ENCODE measurements at regions not wholly inside any gene's neighbourhood (a gene's known extent, or its start where the extent isn't known, plus 50 kb on each side); places are given as distances from the start of the nearest gene placed in this dataset.

- no peak for DNase-seq
Observed at GRCh38 chr2:59900728-59901452, 652.6 kb downstream of the BCL11A start.

- no peak for DNase-seq
Observed at GRCh38 chr2:59899692-59900091, 653.8 kb downstream of the BCL11A start.

DNA sequence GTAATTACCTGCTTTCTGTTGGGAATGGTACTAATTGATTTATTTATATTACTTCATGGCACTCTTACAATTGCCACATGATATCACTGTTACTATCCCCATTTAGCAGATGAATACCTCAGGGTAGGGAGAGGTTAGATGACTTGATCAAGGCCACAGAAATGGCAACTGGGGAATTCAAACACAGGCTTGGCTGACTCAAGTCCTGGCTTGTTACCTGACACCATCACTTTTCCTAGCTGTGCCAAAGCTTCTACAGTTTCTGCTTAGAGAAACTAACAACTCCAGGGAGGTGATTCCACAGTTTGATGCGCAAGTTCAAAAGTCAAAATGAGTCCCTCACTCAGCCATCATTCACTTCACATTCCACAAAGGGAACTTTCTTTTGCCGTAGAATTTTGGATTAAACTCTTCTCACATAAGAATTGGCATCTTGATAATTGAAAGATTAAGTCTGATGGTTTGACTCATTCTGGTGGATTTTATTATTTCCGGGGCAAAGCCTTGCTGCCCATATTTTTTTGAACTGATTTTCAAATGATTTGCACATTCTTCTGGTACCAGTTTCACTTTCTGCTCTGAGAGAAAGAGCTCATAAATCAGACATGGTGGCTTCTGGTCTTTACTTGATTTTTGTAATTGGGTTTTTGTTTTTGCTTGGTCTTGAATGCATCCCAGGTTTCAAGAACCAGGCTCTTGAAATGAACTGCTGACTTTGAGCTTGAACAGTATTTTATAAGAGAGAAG, 656.8 kb downstream of the BCL11A start:
- DNase-seq: no peak

DNA sequence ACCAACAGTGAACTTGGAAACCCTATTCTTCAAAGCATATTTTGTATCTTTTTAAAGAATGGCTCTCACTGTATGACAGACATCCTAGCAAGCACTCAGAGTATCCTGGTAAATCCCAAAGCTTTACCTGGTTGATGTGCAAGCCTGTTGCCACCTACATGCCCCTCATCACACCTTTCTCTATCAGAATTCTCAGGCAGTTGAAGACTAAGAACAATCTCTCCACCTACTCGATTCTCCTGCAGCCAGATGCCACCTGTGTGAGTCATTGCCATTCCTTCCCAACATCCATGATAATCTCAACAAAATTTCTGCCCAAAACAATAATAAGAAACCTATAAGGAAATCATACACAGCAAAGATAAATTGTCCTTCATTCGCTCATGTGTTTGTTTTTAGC, 659.8 kb downstream of the BCL11A start:
- no peak for DNase-seq

DNA sequence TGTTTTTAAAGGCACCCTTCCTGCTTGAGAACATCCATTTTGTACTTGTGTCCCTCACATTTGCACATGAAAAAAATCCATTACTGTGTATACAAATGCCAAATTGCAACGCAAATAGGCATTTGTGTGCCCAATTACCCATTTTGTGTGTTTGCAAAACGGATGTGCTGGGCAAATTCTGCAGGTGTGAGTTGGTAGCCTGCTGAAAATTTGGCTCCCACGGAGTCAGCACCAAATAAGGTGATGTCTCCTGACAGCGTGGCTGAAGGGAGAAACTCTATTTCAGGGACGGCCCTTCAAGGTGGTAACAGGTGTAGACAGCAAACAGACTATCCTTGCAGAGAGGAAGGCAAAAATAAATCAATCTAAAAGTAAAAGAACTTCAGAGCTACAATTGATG, 661.1 kb downstream of the BCL11A start:
- DNase-seq: no peak

DNA sequence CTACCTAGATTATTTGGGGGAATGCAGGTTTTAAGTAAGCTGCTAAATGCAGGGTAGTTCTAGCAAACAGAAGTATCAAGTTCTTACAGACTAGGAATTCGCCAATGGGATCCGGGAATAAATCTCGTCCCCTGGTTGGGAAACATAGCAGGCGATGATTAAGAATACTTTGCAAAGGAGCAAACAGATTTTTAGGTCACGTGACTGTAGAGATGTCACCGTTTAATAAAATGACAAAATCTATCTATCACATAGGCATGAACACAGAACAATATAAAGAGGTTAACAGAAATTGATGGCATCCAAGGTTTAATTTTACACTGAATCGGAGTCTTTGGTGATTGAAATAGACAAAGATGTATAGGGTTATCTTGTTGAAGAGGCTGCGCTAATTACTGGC, 664.1 kb downstream of the BCL11A start:
- no peak for DNase-seq

DNA sequence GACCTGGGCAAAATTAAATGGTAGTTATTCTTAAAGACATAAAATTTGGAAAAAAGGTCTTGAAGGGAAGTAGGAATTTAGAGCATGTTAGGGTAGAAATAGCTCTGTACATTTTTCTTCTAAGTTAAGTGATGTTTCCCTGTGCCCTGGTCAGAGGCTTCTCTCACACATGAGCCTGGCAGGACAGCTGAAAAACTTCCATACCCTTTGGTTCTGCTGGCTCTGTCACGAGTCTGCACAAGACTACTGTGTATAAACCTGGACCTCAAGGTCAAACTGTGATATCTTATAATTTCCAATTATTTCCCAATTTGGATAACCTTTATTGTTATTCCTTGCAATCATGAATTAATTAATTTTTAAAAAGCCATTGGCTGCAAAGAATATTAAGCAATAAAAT, 664.7 kb downstream of the BCL11A start:
- DNase-seq: no peak

GRCh38 chr2:59888015-59888414, 665.4 kb downstream of the BCL11A start:
- DNase-seq: no peak

DNA sequence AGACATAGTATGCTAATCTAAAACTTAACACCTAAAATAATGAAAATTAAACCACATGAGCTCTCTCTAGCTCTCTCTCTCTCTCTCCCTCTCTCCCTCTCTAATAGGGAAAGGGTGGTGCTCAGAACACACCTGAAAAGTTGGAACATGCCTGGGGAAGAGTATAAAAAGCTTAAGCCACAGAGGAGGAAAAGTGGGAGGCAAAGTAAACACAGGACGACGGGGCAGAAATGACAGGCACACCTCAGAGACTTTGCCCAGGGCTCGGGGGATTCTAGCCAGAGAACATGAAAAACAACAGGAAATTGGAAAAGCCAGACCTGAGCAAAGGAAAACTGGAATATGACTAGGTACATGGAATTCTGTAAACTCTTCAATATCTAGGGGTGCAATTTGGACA, 666.1 kb downstream of the BCL11A start:
- no peak for DNase-seq

DNA sequence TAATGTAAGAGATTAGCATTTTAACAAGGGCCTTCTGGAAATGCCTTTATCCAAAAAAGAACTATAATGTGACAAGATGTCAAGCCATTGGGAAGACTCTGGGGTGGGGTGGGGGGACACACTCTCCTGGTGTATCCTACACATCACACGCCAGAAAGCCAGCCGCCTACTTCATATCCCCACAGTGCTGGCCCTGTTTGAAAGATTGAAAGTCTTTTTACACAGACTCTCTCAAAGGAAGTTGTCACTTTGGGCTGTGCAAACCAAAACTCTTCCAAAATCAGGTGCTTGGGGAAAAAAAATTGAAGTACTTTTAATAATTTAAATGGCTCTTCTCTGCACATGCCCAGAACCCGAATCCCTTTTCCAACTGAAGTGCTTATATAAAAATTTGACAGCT, 666.7 kb downstream of the BCL11A start:
- no peak for DNase-seq

- DNase-seq: no peak
Observed at GRCh38 chr2:59885541-59885940, 667.9 kb downstream of the BCL11A start.

- DNase-seq: no peak
Observed at GRCh38 chr2:59884166-59884565, 669.3 kb downstream of the BCL11A start.

DNA sequence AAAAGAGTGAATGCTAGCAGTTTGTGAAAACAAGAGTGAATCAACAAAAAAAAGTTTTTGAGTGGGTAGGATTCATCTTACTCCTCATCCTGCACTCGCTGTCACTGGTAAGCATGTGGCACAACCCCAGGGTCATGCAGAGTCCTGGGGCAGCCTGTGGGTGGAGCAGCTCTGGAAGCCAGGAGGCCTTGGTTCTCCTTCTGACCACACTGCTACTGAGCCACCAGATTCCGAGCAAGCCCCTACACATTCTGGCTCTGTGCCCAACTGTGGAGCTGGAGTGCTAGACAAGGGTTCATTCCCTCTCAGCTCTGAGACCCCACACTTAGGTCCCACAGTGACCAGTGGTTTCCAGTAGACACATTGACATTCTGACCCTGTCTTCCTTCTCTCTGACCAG, 670.6 kb downstream of the BCL11A start:
- no peak for DNase-seq

DNA sequence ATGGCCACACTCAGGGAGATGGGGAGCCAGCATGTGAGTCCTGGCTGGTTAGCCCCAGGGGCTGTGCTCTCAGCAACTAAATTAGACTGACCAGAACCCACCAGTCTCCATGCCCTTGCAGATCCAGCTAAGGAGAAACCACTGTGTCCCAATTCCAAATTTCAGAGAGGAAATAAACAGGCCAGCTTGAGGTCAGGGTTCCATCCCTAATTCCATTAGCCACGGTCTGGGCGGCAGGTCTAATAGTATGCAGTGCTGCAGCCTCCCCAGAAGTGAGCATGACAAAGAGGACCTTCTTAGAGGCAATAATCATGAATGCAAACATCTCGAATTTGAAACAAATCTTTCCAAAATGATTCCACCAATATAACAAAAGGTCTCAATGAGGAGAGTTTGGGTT, 671.2 kb downstream of the BCL11A start:
- no peak for DNase-seq

GRCh38 chr2:59881218-59881617, 672.2 kb downstream of the BCL11A start:
- no peak for DNase-seq

GRCh38 chr2:59879700-59880131, 673.7 kb downstream of the BCL11A start:
- DNase-seq: no peak

- DNase-seq: no peak
Observed at GRCh38 chr2:59875836-59876235, 677.6 kb downstream of the BCL11A start.

DNA sequence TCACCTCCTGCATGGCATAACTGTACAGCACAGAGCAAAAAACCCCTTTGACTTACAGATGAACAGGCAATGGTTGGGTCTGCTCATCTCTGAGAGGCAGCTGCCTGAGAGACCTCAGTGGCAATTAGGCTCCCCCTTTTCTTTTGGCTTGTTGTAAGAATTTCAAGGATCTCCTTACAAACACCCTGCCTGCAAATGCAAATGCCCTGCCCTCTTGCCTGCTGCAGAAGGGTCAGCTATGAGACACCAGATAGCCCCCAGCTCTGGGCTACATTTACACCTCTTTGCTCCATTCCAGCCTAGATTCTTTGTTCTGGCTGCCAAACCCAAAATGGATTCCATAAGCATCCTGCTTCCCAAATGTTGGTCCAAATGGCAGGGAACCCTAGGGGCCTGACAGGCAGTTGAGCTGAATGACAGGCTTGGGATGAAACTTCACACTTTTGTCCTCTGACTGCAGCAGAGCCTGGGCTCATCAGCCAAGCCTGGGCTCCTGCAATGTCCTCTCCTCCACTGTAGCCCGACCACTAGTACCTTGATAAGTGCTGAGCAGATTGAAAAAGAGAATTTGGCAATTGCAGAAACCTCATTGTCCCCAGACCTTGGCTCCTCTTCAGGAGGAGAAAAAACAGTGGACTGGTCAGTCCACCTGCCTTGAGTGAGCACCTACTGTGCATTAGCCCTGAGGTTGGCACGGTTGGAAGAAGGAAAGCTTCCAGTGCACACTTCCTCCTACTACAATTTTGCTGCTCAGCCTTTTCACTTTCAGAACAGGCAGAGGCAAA, 678.3 kb downstream of the BCL11A start:
- no peak for DNase-seq

- DNase-seq: no peak
Observed at GRCh38 chr2:59874361-59874760, 679.1 kb downstream of the BCL11A start.

- DNase-seq: no peak
Observed at GRCh38 chr2:59871830-59872229, 681.6 kb downstream of the BCL11A start.

GRCh38 chr2:59868981-59869380, 684.5 kb downstream of the BCL11A start:
- no peak for DNase-seq

GRCh38 chr2:59866436-59866835, 687.0 kb downstream of the BCL11A start:
- DNase-seq: no peak

DNA sequence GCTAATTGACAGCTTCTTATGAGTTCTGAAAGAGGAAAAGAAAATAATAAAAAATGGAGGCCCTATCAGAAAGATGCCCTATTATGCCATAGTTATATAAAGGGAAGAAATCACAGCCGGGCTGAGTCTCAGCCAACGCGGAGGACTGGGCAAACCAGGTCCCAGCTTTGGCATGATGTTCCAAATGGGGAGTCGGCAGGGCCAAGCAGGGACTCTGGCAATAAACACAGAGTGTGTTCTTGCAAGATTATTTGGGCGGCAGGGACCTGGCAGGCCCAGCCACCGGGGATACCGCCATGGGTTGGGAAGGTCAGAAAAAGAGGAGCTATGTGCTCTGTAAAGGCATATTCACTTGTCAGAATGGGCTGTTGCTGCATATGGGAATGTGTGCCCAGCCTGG, 694.9 kb downstream of the BCL11A start:
- no peak for DNase-seq

DNA sequence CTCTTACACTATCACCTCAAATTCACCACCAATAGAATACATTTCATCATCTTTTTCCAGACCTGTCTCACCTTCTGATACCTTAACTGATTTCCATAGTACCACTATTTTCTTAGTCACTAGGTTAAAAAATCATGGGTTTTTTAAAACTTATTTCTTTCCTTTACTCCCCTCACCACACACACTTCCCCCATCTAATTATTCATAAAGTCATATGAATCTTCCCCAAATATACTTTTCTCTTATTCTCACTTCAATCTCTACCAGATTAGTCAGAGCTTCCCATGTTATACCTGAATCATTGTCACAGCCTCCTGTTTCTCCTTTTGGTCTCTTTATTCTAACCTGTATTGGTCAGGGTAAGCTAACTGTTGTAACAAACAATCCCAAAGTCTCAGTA, 696.3 kb downstream of the BCL11A start:
- DNase-seq: no peak

Data from 8988T (cell line).